GM12872 (cell line): ENCODE measurements at regions not wholly inside any gene's neighbourhood (a gene's known extent, or its start where the extent isn't known, plus 50 kb on each side); places are given as distances from the start of the nearest gene placed in this dataset.

Experiments used
- CTCF ChIP-seq: IDR thresholded peaks from 3 replicates; pipeline ENCODE4 v1.5.1; 2011; ENCODE audit warnings: low read depth, mild to moderate bottlenecking, low read length, moderate library complexity; ENCODE audit not compliant: insufficient read depth

GRCh38 chr9:38278457-38278856, 114.0 kb upstream of the ALDH1B1 start:
- TF ChIP-seq CTCF = no peak

- TF ChIP-seq CTCF = no peak
Observed at GRCh38 chr9:38277601-38278200, 114.8 kb upstream of the ALDH1B1 start.

GRCh38 chr9:38276771-38277439, 115.6 kb upstream of the ALDH1B1 start:
- TF ChIP-seq CTCF = no peak

GRCh38 chr9:38274800-38275199, 117.7 kb upstream of the ALDH1B1 start:
- TF ChIP-seq CTCF = no peak

GRCh38 chr9:38272710-38273109, 119.8 kb upstream of the ALDH1B1 start:
- no peak for TF ChIP-seq CTCF

- TF ChIP-seq CTCF = no peak
Observed at GRCh38 chr9:38271666-38272241, 120.7 kb upstream of the ALDH1B1 start.

GRCh38 chr9:38269775-38270174, 122.7 kb upstream of the ALDH1B1 start:
- no peak for TF ChIP-seq CTCF
